NCI-H2171 treated with DMSO at 0.1 percent for 48 hours (cell line): ENCODE measurements at regions not wholly inside any gene's neighbourhood (a gene's known extent, or its start where the extent isn't known, plus 50 kb on each side); places are given as distances from the start of the nearest gene placed in this dataset.
"Not testable (repeated sequence)": the region's sequence is repeated elsewhere in the genome, so short reads cannot be mapped to it uniquely, and the experiment has no call there.

Experiments
- DNase-seq: peaks from one replicate; lab custom pipeline; 2025; lab: John Stamatoyannopoulos, UW

DNA sequence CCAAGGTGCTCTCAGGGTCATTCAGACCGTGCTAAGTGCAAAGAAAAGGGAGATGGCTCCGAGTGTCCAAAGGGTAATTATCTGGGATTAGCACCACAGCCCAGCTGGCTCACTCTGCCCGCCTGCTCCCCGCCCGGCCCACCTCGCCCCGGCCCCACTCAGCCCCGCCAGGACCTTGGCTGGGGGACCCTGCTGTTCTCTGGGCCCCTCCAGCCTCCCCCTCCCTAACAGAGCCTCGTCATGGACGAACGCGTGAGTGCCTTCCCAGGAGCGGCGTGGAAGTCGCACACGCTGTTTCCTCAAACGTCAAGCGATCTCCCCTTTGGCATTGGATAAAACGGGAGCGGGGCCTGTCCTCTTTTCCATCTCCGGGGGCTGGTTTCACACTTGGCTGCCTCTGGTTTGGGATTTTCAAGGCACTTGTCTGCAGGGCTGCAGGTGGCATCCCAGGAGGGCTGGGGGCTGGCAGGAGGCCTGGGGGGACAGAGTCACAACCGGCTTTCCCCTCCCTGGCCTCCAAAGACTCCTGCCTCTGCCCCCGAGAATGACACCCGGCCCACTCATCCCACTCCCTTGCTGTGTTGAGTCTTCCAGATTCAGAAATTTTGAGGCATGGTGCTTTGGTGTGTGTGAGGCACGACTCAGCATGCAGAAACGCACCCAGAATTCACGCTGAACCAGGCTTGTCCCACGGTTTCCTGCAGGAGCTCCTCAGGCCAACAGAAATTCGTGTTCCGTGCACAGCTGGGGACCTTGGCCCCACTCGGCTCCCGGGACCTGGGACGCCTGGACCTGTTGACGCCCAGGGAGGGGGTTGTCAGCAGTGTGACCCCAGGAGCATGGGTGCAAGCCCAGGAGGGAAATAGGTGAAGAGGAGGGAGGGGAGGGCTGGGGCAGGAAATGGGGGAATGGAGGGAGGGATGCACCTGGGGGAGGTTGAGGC is 110.0 kb downstream of the PDGFA start:
- no peak for DNase-seq

DNA sequence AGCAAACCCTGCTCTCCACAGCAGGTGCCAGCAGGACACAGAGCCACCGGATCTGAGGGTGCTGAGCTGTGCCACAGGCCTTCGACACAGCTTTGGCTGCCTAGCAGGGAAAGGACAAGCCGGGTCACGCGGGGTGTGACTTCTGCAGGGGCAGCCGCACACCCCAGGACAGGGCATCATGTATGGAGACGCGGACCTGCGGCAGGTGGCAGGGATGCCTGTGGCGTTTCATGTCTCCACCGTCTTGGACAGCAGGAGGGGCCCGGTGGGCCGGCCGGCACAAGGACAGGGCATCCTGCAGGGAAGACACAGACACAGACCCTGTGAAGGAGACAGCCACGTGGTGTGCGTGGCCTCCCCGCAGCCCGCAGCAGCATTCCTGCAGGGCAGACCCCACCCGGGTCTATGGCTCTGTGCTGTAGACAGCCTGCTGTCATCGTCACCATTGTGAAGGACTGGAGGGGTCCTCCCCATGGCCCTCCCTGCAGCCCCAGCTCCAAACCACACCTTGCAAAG is 109.2 kb downstream of the PDGFA start:
- DNase-seq, result no peak

DNA sequence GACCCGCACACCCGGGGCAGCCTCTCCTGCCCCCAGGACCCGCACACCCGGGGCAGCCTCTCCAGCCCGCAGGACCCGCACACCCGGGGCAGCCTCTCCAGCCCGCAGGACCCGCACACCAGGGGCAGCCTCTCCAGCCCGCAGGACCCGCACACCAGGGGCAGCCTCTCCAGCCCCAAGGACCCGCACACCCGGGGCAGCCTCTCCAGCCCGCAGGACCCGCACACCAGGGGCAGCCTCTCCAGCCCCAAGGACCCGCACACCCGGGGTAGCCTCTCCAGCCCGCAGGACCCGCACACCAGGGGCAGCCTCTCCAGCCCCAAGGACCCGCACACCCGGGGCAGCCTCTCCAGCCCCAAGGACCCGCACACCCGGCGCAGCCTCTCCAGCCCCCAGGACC is 108.5 kb downstream of the PDGFA start:
- not testable (repeated sequence) for DNase-seq

GRCh38 chr7:411677-412312 is 107.9 kb downstream of the PDGFA start:
- no peak for DNase-seq

- no peak for DNase-seq
Measured at GRCh38 chr7:412313-412710, 107.3 kb downstream of the PDGFA start.

GRCh38 chr7:414681-415560 is 104.7 kb downstream of the PDGFA start:
- no peak for DNase-seq

DNA sequence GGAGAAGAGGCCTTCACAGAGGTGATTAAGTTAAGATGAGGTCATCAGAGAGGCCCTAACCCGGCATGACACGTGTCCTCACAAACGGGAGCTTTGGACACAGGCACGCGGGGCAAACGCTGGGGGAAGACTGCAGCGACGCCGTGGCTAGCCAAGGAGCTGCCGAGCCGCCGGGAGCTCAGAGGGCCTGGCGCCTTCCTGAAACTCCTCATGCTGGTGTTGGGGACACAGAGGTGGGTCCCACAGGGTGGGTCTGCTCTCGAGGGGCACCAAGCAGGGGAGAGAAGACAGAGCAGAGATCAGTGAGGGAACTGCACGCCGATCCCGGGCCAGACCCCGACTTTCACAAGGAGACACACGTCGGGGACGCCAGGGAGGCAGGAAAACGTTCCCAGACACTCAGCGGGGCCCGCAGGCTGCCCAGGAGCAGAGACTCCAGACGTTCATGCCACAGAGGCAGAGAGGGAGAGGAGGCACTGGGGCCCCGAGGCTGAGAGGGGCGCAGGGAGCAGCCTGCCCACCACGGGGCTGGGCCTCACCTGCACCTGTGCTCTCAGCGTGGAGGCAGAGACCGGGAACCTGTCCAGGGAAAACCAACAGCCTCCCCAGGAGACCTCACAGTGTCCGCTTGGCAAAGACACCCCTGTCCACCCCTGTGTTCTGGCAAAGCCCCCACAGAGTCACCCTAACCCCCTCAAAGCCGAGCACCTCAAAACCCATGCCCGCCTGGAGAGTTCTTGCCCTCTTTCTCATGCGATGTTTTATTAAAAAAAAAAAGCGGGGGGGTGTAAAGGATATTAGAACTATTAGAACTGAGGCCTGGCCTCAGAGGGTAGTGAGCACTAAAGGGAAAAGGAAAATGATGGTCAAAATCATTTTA is 103.8 kb downstream of the PDGFA start:
- DNase-seq, result no peak

- no peak for DNase-seq
Measured at GRCh38 chr7:416761-417624, 102.7 kb downstream of the PDGFA start.

DNA sequence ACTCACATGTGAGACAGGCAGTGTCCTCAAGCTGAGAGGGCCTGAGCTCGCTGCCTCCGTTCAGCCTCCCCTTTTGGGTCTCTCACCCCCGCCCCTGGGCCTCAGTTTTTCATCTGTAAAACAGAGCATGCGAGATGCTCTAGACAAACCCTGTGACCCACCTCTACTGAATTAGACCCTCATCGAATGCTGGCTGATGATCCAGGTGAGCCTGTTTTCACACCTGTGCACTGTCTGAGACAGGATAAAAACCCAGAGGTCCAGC is 102.1 kb downstream of the PDGFA start:
- no peak for DNase-seq

- DNase-seq, result no peak
Measured at GRCh38 chr7:417973-418601, 101.6 kb downstream of the PDGFA start.

- no peak for DNase-seq
Measured at GRCh38 chr7:418636-419280, 100.9 kb downstream of the PDGFA start.

DNA sequence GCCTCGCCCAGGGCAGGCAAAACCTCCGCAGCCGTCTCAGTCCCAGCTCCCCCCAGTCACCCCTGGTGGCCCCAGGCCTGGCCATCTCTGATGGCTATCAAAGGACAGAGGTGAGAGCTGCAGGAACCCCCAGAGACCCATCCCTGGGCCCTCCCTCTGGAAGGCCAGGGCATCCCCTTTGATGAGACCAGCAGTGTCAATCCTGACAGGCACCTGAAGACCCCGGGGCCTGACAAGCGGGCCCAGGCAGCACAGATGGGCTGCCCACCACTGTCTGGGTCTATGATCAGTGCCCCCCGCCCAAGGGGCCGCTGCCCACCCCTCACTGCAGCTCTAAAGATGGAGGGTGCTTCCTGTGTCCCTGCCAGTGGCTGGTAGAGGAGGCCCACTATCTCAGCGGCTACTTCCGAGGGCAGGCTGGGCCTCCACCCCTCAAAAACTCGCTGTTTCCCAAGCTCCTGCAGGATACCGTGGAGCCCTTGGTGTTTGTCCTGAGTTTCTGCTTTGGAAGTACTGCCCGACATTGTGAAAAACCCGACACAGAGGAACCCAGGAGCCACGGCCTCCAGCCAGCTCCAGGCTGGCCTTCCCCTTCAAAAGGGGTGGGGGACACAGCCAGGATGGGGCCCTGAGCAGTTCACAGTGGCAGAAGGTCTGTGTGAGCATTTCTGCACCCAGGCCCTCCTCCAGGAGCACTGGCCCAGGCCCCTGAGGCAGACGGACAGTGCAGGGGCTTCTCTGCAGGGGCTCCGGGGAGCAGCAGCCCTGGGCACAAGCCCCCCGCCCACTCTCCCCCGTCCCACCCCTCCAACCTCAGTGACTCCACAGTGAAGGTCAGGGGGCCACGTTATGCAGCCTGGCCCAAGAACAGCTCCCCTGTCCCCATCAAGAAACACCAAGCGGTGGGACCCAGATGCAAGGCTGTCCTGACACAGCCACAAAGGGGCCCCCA is 99.2 kb downstream of the PDGFA start:
- DNase-seq, result no peak

- peak; percentile 90 for DNase-seq
Measured at GRCh38 chr7:421136-421991, 98.3 kb downstream of the PDGFA start.

GRCh38 chr7:422191-422885 is 97.3 kb downstream of the PDGFA start:
- no peak for DNase-seq

- DNase-seq, result no peak
Measured at GRCh38 chr7:422886-423225, 96.8 kb downstream of the PDGFA start.

DNA sequence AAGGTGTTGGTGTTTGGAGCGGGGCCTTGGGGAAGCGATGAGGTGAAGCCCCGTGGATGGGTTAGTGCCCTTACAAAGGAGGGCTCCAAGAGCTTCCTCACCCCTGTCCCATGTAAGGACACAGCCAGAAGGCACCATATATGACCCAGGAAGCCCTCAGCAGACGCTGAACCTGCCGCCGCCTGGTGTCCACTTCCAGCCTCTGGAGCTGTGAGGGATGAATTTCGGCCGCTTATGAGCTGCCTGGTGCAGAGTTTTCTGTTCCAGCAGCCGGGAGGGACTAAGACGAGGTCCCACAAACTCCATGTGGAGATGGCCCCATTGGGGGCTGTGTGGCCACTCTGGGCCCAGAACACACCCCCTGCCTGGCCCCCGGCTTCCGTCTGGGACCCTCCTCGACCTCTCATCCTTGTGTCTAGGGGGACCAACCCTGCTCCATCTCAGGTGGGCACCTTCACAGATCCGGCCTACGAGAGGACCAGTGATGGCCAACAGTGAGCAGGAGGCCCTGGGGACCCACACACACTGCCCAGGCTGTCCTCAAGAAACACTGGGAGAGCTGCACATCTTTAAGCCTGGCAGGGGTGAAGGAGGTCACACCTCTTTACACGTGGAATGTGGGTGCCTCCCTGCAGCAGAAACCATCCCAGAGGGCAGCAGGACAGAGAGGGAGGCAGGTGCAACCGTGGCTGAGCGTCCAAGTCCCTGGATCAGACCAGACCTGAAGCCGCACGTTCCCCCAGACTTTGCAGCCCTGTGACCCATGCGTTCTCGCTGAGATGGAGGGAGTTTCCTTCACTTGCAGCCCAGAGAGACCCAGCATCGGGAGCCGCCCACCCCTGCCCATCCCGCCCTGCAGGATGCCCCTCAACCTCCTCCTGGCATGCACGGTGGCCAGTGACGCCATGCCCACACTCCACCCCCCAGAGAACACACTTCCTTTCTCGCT is 96.1 kb downstream of the PDGFA start:
- no peak for DNase-seq
